ENCODE measurements at regions not wholly inside any gene's neighbourhood (a gene's known extent, or its start where the extent isn't known, plus 50 kb on each side); places are given as distances from the start of the nearest gene placed in this dataset.

GRCh38 chr2:186183406-186183805 is 302.7 kb upstream of the ZC3H15 start:
- no peak for TF ChIP-seq EZH2 (IDR thresholded peaks at IDR 0.05; ENCODE audit: low read length, unreplicated experiment)
- no peak for TF ChIP-seq EZH2phosphoT487 (IDR thresholded peaks at IDR 0.05; ENCODE audit: borderline replicate concordance, low read length)
- no peak for TF ChIP-seq CTCF (conservative IDR thresholded peaks at IDR 0.05; ENCODE audit: low read depth, low read length)
- ChIA-PET POLR2A (ENCODE audit: unreplicated experiment) (no interaction called here), CTCF (no interaction called here)
- Histone ChIP-seq H3K4me3 (ENCODE audit: low read length) (no peak overlapping the region), H2AFZ (ENCODE audit: low read length) (no peak overlapping the region), H3K9me3 (ENCODE audit: low read length) (no peaks in the 10 kb centered on the region), H3F3A (ENCODE audit: low read length, unreplicated experiment) (no peaks in the 10 kb centered on the region), H3K4me1 (ENCODE audit: insufficient read depth, low read length) (no peaks in the 10 kb centered on the region), H3K36me3 (ENCODE audit: low read depth, low read length) (no peaks in the 10 kb centered on the region), H3K27me3 (ENCODE audit: low read length) (no peaks in the 10 kb centered on the region), H3K9ac (ENCODE audit: low read length) (no peak overlapping the region), H3K4me2 (ENCODE audit: low read length) (no peak overlapping the region), H4K20me1 (ENCODE audit: low read length) (no peaks in the 10 kb centered on the region), H3K27ac (ENCODE audit: low read length) (no peak overlapping the region), H3K79me2 (ENCODE audit: low read length) (no peaks in the 10 kb centered on the region), H3K9me2 (replicated peaks; ENCODE audit: low read length) (no peaks in the 10 kb centered on the region)
- DNase-seq, result no peak
- intact Hi-C loops (cut with micrococcal nuclease), result no loop called here
- ATAC-seq, result no peak
- BruUV-seq (replicated peaks), result no TSS peak

- no TSS peak for BruUV-seq (replicated peaks)
- POLR2A ChIA-PET (ENCODE audit: unreplicated experiment), result no interaction called here
- intact Hi-C loops (cut with micrococcal nuclease), result no loop called here
Measured at GRCh38 chr2:186187854-186188253, 298.2 kb upstream of the ZC3H15 start.

GRCh38 chr2:186189816-186190215 is 296.2 kb upstream of the ZC3H15 start:
- Histone ChIP-seq H3F3A (ENCODE audit: low read length, unreplicated experiment) (no peaks in the 10 kb centered on the region), H3K4me3 (ENCODE audit: low read length) (no peak overlapping the region), H3K9me3 (ENCODE audit: low read length) (no peaks in the 10 kb centered on the region), H3K79me2 (ENCODE audit: low read length) (no peaks in the 10 kb centered on the region), H3K9me2 (replicated peaks; ENCODE audit: low read length) (no peaks in the 10 kb centered on the region), H2AFZ (ENCODE audit: low read length) (no peak overlapping the region), H3K27me3 (ENCODE audit: low read length) (no peaks in the 10 kb centered on the region), H4K20me1 (ENCODE audit: low read length) (no peaks in the 10 kb centered on the region), H3K4me2 (ENCODE audit: low read length) (no peak overlapping the region), H3K36me3 (ENCODE audit: low read depth, low read length) (no peaks in the 10 kb centered on the region), H3K9ac (ENCODE audit: low read length) (no peak overlapping the region), H3K27ac (ENCODE audit: low read length) (no peak overlapping the region), H3K4me1 (ENCODE audit: insufficient read depth, low read length) (no peaks in the 10 kb centered on the region)
- ATAC-seq, result no peak
- no peak for DNase-seq
- ChIA-PET POLR2A (ENCODE audit: unreplicated experiment) (no interaction called here), CTCF (no interaction called here)
- intact Hi-C loops (cut with micrococcal nuclease), result no loop called here
- BruUV-seq (replicated peaks), result no TSS peak
- TF ChIP-seq CTCF (conservative IDR thresholded peaks at IDR 0.05; ENCODE audit: low read depth, low read length), result no peak
- no peak for TF ChIP-seq EZH2 (IDR thresholded peaks at IDR 0.05; ENCODE audit: low read length, unreplicated experiment)
- no peak for TF ChIP-seq EZH2phosphoT487 (IDR thresholded peaks at IDR 0.05; ENCODE audit: borderline replicate concordance, low read length)

More at GRCh38 chr2:186187854-186188253, 298.2 kb upstream of the ZC3H15 start:
- Histone ChIP-seq H3K4me2 (ENCODE audit: low read length) (no peak overlapping the region), H3K79me2 (ENCODE audit: low read length) (no peaks in the 10 kb centered on the region), H4K20me1 (ENCODE audit: low read length) (no peaks in the 10 kb centered on the region), H2AFZ (ENCODE audit: low read length) (no peak overlapping the region), H3K4me1 (ENCODE audit: insufficient read depth, low read length) (no peaks in the 10 kb centered on the region), H3F3A (ENCODE audit: low read length, unreplicated experiment) (no peaks in the 10 kb centered on the region), H3K27ac (ENCODE audit: low read length) (no peak overlapping the region), H3K4me3 (ENCODE audit: low read length) (no peak overlapping the region), H3K36me3 (ENCODE audit: low read depth, low read length) (no peaks in the 10 kb centered on the region), H3K9me2 (replicated peaks; ENCODE audit: low read length) (no peaks in the 10 kb centered on the region), H3K27me3 (ENCODE audit: low read length) (no peaks in the 10 kb centered on the region), H3K9ac (ENCODE audit: low read length) (no peak overlapping the region), H3K9me3 (ENCODE audit: low read length) (no peaks in the 10 kb centered on the region)
- no peak for ATAC-seq
- no peak for DNase-seq
- CTCF ChIA-PET, result interaction anchor here (0.6 kb wide), 1 partner anchor 16 kb away, joined by 3 read pairs; no protein-coding TSS in a partner anchor
- TF ChIP-seq EZH2 (IDR thresholded peaks at IDR 0.05; ENCODE audit: low read length, unreplicated experiment) (no peak), CTCF (conservative IDR thresholded peaks at IDR 0.05; ENCODE audit: low read depth, low read length) (no peak), EZH2phosphoT487 (IDR thresholded peaks at IDR 0.05; ENCODE audit: borderline replicate concordance, low read length) (no peak)

Data from PC-3 (cell line).